HepG2 (cell line): ENCODE measurements at regions not wholly inside any gene's neighbourhood (a gene's known extent, or its start where the extent isn't known, plus 50 kb on each side); places are given as distances from the start of the nearest gene placed in this dataset.

ENCODE experiments used
- ELF1 ChIP-seq: sonication (generic); formaldehyde crosslinking; IDR thresholded peaks from 2 replicates; pipeline ENCODE4 v1.4.0; 2020; ENCODE audit warnings: missing genetic modification reagents
- HHEX ChIP-seq: IDR thresholded peaks from 2 replicates; pipeline ENCODE4 v1.6.1; 2016; ENCODE audit warnings: control low read depth
- RBM22 ChIP-seq: fragments of 200-400 bp; formaldehyde crosslinking; optimal IDR thresholded peaks from 2 replicates; pipeline ENCODE3; 2017; ENCODE audit warnings: mild to moderate bottlenecking, low read length, moderate library complexity
- XRCC5 ChIP-seq: fragments of 200-400 bp; formaldehyde crosslinking; optimal IDR thresholded peaks from 2 replicates; pipeline ENCODE3; 2017; ENCODE audit warnings: mild to moderate bottlenecking, low read length
- ZNF501 ChIP-seq: sonication (generic); formaldehyde crosslinking; IDR thresholded peaks from 2 replicates; pipeline ENCODE4 v1.5.1; 2020; ENCODE audit warnings: mild to moderate bottlenecking, moderate library complexity, missing genetic modification reagents
- TF ChIP-seq, protein P1 (sequence below): sonication (generic); formaldehyde crosslinking; IDR thresholded peaks from 2 replicates; pipeline ENCODE4 v1.4.0; 2020; ENCODE audit warnings: missing genetic modification reagents
- TF ChIP-seq, protein P2 (sequence below): sonication (generic); formaldehyde crosslinking; IDR thresholded peaks from 2 replicates; pipeline ENCODE4 v1.8.1; 2023; ENCODE audit warnings: mild to moderate bottlenecking, missing genetic modification reagents
- TF ChIP-seq, protein P3 (sequence below): IDR thresholded peaks from 2 replicates; pipeline ENCODE4 v1.6.1; 2016; ENCODE audit warnings: low read depth, missing genetic modification reagents, missing compliant biosample characterization
- TF ChIP-seq, protein P4 (sequence below): IDR thresholded peaks from 2 replicates; pipeline ENCODE4 v1.4.0; 2020; ENCODE audit warnings: mild to moderate bottlenecking, missing genetic modification reagents

DNA sequence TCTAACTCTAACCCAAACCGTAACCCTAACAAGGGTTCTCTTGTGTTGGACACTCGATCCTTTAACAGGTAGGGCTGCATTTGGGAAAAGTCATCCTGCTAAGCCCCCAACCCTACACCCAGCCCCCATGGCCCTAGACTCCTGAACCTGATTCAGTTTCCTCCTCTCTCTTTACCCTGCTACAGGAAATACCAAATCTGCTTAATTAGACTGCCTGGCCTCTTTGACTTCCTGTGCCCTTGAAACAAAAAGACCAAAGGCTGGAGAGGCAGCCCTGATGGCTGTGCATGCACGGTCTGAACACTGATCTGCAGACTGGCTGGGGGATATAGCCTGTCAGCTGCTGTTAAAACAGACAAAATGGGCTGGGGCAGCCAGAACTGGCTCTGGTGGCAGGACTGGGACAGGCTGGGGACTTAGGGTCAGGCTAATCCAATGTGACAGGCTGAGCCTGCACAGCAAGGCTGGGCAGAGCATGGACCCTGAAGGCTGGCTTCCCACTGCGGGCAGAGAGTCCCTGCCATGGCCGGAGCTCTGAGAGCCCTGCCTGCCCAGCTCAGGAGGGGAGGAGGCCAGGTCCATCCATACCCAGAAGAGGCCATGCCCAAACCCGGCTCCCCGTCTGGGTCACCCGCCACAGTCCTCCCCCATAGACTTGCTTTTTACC is 51.0 kb upstream of the MSMB start (continued):
- TF ChIP-seq, protein P1, sequence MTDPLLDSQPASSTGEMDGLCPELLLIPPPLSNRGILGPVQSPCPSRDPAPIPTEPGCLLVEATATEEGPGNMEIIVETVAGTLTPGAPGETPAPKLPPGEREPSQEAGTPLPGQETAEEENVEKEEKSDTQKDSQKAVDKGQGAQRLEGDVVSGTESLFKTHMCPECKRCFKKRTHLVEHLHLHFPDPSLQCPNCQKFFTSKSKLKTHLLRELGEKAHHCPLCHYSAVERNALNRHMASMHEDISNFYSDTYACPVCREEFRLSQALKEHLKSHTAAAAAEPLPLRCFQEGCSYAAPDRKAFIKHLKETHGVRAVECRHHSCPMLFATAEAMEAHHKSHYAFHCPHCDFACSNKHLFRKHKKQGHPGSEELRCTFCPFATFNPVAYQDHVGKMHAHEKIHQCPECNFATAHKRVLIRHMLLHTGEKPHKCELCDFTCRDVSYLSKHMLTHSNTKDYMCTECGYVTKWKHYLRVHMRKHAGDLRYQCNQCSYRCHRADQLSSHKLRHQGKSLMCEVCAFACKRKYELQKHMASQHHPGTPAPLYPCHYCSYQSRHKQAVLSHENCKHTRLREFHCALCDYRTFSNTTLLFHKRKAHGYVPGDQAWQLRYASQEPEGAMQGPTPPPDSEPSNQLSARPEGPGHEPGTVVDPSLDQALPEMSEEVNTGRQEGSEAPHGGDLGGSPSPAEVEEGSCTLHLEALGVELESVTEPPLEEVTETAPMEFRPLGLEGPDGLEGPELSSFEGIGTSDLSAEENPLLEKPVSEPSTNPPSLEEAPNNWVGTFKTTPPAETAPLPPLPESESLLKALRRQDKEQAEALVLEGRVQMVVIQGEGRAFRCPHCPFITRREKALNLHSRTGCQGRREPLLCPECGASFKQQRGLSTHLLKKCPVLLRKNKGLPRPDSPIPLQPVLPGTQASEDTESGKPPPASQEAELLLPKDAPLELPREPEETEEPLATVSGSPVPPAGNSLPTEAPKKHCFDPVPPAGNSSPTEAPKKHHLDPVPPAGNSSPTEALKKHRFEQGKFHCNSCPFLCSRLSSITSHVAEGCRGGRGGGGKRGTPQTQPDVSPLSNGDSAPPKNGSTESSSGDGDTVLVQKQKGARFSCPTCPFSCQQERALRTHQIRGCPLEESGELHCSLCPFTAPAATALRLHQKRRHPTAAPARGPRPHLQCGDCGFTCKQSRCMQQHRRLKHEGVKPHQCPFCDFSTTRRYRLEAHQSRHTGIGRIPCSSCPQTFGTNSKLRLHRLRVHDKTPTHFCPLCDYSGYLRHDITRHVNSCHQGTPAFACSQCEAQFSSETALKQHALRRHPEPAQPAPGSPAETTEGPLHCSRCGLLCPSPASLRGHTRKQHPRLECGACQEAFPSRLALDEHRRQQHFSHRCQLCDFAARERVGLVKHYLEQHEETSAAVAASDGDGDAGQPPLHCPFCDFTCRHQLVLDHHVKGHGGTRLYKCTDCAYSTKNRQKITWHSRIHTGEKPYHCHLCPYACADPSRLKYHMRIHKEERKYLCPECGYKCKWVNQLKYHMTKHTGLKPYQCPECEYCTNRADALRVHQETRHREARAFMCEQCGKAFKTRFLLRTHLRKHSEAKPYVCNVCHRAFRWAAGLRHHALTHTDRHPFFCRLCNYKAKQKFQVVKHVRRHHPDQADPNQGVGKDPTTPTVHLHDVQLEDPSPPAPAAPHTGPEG (CRISPR knock-in tag): no peak
- TF ChIP-seq HHEX (CRISPR knock-in tag): no peak
- TF ChIP-seq ELF1 (CRISPR knock-in tag): 0 out of 2 replicates have a peak, but pooled peaks have one; percentile 36
- TF ChIP-seq, protein P2, sequence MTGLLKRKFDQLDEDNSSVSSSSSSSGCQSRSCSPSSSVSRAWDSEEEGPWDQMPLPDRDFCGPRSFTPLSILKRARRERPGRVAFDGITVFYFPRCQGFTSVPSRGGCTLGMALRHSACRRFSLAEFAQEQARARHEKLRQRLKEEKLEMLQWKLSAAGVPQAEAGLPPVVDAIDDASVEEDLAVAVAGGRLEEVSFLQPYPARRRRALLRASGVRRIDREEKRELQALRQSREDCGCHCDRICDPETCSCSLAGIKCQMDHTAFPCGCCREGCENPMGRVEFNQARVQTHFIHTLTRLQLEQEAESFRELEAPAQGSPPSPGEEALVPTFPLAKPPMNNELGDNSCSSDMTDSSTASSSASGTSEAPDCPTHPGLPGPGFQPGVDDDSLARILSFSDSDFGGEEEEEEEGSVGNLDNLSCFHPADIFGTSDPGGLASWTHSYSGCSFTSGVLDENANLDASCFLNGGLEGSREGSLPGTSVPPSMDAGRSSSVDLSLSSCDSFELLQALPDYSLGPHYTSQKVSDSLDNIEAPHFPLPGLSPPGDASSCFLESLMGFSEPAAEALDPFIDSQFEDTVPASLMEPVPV (CRISPR knock-in tag): no peak; the same call in 1 of the 2 replicates
- no peak for TF ChIP-seq XRCC5
- no peak for TF ChIP-seq RBM22
- peak; percentile 21; the same call in 1 of the 2 replicates for TF ChIP-seq ZNF501
- TF ChIP-seq, protein P3, sequence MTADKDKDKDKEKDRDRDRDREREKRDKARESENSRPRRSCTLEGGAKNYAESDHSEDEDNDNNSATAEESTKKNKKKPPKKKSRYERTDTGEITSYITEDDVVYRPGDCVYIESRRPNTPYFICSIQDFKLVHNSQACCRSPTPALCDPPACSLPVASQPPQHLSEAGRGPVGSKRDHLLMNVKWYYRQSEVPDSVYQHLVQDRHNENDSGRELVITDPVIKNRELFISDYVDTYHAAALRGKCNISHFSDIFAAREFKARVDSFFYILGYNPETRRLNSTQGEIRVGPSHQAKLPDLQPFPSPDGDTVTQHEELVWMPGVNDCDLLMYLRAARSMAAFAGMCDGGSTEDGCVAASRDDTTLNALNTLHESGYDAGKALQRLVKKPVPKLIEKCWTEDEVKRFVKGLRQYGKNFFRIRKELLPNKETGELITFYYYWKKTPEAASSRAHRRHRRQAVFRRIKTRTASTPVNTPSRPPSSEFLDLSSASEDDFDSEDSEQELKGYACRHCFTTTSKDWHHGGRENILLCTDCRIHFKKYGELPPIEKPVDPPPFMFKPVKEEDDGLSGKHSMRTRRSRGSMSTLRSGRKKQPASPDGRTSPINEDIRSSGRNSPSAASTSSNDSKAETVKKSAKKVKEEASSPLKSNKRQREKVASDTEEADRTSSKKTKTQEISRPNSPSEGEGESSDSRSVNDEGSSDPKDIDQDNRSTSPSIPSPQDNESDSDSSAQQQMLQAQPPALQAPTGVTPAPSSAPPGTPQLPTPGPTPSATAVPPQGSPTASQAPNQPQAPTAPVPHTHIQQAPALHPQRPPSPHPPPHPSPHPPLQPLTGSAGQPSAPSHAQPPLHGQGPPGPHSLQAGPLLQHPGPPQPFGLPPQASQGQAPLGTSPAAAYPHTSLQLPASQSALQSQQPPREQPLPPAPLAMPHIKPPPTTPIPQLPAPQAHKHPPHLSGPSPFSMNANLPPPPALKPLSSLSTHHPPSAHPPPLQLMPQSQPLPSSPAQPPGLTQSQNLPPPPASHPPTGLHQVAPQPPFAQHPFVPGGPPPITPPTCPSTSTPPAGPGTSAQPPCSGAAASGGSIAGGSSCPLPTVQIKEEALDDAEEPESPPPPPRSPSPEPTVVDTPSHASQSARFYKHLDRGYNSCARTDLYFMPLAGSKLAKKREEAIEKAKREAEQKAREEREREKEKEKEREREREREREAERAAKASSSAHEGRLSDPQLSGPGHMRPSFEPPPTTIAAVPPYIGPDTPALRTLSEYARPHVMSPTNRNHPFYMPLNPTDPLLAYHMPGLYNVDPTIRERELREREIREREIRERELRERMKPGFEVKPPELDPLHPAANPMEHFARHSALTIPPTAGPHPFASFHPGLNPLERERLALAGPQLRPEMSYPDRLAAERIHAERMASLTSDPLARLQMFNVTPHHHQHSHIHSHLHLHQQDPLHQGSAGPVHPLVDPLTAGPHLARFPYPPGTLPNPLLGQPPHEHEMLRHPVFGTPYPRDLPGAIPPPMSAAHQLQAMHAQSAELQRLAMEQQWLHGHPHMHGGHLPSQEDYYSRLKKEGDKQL (CRISPR knock-in tag): no peak
- TF ChIP-seq, protein P4, sequence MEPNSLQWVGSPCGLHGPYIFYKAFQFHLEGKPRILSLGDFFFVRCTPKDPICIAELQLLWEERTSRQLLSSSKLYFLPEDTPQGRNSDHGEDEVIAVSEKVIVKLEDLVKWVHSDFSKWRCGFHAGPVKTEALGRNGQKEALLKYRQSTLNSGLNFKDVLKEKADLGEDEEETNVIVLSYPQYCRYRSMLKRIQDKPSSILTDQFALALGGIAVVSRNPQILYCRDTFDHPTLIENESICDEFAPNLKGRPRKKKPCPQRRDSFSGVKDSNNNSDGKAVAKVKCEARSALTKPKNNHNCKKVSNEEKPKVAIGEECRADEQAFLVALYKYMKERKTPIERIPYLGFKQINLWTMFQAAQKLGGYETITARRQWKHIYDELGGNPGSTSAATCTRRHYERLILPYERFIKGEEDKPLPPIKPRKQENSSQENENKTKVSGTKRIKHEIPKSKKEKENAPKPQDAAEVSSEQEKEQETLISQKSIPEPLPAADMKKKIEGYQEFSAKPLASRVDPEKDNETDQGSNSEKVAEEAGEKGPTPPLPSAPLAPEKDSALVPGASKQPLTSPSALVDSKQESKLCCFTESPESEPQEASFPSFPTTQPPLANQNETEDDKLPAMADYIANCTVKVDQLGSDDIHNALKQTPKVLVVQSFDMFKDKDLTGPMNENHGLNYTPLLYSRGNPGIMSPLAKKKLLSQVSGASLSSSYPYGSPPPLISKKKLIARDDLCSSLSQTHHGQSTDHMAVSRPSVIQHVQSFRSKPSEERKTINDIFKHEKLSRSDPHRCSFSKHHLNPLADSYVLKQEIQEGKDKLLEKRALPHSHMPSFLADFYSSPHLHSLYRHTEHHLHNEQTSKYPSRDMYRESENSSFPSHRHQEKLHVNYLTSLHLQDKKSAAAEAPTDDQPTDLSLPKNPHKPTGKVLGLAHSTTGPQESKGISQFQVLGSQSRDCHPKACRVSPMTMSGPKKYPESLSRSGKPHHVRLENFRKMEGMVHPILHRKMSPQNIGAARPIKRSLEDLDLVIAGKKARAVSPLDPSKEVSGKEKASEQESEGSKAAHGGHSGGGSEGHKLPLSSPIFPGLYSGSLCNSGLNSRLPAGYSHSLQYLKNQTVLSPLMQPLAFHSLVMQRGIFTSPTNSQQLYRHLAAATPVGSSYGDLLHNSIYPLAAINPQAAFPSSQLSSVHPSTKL (CRISPR knock-in tag): no peak
